HG02970 (cell line): ENCODE measurements at regions not wholly inside any gene's neighbourhood (a gene's known extent, or its start where the extent isn't known, plus 50 kb on each side); places are given as distances from the start of the nearest gene placed in this dataset.

Experiments used
- ATAC-seq: cut with Tn5 transposase; IDR thresholded peaks from one replicate; pipeline ENCODE4 v1.9.1; 2021; ENCODE audit warnings: mild to moderate bottlenecking, moderate library complexity, moderate number of reproducible peaks; ENCODE audit not compliant: unreplicated experiment, low FRiP score

DNA sequence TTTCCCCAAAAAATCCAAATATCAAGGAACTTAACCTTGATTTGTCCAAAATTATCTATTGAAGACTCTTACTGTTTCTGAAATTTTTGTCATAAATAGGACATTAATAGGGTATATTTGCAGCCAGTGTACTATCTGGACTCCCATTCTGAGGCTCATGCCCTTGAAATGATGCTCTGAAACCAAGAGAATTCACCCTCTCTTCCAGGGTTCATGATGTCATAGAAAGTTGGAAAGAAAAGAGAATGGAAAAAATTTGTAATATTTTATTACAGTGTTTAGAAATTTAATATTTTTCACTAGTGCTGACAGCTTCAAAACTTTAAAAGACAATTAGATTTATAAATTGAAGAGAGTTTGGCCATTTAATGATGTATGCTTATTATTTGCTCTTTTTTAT, 712.5 kb downstream of the MCTP2 start:
- no peak for ATAC-seq

DNA sequence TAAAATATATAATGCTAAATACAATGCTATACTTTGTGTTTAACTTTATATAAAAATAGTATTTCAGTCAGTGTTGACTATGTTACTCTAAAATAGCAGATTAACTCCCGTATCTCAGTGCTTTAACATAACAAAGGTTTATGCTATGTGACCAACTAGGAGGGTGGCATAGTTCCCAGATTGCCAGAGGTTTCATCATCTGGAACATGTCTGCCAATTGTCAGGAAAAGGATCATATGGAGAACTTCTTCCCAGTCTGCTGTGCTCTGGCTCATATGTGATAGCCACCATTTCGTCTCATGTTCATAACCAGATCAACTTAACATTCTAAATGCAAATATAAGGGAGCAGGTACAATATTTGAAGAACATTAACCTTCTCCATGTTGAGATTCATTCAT, 720.2 kb downstream of the MCTP2 start:
- ATAC-seq = no peak

DNA sequence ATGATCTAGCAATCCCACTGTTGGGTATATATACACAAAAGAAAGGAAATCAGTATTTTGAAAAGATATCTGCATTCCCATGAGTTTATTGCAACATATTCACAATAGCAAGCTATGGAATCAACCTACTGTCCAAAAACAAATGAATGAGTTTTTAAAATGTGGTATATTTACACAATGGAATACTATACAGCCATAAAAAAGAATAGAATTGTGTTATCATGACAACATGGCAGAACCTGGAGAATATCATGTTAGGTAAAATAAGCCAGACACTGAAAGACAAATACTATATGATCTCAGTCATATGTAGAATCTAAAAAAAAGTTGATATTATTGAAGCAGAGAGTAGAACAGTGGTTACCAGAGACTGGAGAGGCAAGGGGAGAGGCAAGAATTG, 732.6 kb downstream of the MCTP2 start:
- no peak for ATAC-seq

DNA sequence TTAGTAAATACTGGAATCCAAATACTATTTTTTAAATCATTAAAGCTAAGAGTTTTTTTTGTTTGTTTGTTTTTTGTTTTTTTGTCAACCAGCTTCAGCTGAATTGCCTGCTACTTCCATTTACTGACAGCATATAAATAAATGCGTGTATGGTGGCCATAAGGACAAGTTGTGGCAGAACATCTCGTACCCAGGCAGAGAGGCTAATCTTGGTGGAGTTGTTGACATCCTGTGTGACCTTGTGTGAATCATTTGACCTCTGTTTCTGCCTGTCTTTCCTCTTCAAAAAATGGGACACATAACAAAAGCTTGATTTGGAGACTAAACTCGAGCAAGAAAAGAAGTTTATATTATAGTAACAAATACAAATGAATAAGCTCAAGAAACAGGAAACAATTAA, 734.2 kb downstream of the MCTP2 start:
- ATAC-seq = no peak

DNA sequence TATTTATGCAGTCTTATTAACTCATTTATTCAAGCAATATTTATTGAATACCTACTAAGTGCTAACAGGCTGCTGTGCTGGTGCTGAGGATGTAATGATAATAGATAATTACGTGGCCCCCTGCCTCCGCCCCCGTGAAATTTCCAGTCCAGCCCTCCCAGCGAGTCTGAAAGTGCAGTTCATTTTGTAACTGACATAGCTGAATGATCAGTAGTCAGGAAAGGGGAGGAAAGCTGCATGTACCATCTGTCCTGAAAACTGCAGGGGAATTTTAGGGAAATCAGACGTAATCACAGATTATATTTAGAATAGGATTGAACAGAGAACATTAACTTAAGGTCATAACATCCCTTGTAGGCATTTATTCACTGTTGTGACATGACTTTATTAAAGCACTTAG, 736.8 kb downstream of the MCTP2 start:
- no peak for ATAC-seq

DNA sequence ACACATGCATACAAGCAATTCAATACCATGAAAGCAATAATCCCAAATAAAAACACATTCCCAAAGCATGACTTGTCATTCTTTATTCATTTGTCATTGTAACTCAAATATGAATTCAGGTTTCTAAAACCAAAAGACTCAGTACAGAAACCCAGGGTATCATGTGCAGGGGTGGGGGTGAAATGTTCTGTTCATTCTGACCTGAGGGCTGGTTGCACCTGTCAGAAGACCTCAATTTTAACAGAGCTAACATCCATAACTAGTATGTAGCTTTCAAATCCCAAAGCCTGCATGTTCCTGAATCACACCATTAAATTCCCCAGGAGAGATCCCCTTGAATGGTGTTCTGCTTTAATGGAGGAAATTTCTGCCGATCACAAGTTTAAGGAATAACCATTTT, 738.7 kb downstream of the MCTP2 start:
- no peak for ATAC-seq

DNA sequence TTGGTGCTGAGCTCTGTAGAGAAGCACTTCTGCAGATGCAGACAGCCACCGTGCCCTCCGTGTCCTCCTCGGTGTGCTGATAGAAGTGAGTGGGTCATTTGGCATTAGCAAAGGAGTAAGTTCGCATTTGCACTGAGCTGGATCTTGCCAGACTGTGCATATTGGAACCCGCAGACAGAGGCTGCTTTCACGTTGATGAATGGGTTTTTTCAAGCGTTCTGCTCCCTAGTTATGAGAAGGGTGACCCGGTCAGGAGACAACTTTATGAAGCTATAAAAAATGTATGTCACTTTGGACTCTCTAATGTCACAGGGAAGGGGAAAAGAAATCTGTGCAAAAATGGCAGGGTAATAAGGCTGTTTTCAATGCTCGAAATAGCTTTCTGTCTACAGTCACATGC, 739.4 kb downstream of the MCTP2 start:
- no peak for ATAC-seq

DNA sequence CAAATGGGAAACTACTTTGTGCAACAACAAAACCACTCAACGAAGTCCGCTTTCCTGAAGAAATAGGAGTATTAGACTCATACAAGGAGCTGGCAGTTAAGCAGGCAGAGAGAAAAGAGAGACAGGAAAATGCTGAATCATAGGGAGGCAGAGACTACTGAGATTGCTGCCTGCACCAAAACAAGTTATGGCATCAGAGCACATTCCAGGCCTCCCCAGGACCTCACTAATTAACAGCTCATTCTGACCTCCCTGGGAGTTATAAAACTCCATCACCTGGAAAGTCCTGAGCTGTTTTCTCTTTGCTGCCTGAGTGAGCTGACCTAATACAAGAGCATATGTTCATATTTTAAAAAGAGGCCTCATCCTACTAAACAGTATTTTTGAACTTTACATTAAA, 741.0 kb downstream of the MCTP2 start:
- ATAC-seq = no peak

DNA sequence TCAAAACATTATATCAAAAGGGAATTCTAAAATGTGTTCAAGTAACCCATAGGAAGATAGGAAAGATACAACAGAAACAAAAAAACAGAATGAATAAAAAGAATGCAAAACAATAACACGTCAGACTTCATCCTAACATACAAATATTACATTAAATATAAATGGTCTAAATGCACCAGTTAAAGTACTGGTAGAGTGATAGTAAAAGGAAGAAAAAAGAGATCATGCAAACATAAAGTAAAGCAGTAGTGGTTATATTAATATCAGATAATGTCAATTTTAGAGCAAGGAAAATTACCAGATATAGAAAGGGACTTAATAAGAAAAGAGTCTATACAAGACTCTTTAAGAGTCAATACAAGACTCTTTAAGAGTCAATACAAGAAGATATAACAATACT, 755.7 kb downstream of the MCTP2 start:
- no peak for ATAC-seq

DNA sequence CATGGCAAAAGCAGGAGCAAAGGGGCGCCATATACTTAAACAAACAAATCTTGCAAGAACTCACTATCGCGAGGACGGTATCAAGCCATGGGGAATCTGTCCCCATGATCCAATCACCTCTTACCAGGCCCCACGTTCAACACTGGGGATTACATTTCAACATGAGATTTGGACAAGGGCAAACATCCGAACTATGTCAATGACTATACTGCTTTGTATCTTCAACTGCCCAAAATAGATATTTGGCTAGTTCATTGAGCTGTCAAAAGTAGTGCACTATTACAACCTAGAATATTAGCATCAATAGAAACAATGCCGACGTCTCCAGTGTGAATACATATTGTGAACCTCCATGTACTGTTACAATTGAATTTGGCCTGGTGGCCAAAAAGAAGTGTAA, 760.4 kb downstream of the MCTP2 start:
- ATAC-seq = no peak

DNA sequence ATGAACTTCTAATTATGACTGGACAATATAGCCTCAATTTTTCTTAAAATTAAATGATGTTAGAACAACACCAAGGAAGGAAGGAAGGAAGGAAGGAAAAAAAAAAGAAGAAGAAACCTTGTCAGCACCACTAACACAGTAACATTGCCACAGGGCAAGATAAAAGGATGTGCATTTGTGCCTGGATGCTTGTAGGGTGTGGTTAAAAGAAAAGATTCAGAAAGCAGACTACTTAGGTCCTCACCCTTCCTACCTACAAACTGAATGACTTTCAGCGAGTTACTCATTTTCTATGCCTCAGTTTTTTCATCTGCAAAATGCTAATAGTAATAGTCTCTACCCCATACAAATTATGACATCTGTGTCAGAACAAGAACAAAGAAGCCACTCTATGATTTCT, 778.3 kb downstream of the MCTP2 start:
- no peak for ATAC-seq

DNA sequence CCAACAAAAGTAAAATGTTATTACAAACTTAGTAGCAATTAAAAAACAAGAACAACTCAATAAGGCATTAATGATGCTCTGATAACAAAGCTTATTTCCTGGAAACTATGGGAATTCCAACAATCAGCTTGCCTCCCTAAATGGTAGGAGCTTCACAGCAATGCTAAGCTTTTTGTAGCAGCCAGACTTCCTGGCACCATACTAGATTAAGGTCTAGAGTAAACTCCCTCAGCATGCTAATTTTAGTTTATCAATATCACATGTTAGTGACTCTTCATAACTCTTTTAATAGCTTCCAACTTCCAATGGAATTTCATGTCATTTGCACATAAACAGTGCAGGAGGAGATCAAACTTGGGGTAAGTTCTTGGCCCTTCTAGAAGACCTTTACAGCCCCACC, 782.0 kb downstream of the MCTP2 start:
- ATAC-seq = no peak

DNA sequence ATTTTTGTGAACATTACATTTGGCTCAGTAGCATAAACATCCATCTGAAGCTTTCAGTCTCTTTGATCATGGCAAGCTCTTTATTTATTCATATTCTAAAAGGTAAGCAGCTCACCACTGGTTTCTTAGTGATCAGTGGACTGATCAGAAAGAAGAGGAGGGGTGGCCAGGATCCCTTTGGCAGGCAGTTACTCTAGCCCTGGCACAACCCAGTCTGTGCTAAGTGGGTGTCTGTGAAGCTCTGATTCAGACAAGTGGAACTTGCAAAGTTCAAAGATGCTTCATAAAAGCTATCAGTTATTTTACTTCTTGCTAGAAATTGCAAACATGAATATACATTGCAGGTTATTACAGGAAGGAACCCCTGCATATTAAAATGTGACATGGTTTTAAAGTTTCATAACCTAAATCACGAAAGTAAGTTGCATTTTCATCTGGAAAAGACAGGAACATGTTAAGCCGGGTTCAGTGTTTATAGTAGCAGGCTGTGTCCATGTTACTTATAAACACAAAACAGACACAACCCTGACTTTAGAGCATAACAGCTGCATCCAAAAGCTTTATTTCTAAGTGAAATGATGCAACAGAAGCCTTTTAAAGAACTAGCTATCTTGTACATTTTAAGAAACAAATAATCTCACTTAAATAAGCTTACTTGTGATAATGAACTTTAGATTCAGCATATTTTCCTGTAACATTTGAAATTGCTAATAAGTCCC, 785.3 kb downstream of the MCTP2 start:
- ATAC-seq = no peak

DNA sequence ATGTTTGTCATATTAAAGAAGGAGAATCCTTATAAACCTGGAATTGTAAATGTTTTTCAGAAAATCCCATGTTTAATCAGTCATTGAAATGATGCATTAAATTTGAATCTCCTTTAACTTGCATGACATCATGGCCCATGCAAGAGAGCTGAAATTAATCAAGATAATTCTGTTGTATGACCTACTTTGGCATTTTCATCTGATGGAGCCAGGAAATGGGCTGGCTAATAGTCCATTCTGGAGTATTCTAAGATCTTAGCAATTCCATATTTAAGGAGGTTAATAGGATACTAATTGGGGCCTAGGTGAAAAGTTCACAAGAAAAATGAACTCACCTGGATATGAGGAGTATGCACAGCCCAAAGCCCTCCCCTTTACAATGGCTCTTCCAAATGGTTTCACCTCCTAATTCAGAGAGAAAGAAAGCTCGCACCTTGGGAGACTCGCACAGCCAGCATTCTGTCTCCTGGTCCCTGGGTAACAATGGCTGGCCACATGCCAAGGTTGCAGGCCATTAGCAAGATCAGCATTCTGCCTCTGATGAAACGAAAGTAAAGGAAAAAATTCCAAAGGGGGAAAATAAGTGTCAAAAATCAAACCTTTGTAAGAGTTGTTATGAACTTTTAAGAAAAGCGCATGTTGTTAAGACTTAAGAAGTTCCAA, 786.4 kb downstream of the MCTP2 start:
- no peak for ATAC-seq

DNA sequence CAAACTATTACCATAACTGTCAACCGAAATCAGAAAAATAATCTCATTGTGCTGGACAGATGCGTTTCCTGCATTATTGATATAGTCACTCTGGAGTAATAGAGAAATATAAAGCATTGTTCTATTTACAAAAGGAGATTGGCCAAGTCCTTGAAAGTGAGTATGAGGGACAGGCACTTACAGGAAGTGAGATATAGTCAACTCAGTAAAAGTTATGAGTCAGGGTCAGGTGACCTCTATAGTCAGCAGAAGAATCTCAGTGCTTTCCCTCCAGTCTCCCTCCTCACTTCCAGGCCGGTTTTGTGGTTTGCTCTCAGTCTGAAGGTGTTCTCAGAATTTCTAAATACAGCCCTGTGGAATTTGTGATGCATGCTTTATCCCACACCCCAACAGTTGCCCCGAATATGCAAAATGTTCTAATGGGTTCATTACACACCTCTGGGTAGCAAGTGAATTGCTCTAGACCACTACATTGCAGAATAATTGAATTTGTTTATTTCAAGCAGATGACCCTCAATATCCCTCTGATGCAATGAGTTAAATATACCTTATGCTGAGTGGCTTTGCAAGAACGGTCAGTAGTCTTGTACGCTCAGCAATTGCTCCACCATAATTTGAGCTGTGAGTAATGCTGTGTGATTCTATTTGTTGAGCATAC, 787.7 kb downstream of the MCTP2 start:
- no peak for ATAC-seq

DNA sequence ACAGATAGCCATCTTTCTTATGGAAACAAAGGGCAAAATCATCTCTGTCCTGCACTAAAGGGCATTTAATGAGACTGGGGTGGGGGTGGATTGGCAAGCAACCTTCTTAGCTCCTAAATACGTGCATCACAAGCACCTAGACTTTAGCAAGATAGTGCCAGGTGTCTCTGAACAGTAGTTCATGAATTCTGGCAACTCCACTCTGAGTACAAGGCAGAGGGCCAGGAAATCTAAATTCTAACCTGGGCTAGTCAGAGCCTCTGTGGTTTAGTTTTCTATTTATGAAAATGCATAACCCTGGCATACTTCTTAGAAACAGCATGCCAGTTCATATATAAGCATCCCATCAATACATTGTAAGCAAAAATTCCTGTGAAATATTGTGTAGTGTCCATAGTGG, 788.5 kb downstream of the MCTP2 start:
- ATAC-seq = no peak

DNA sequence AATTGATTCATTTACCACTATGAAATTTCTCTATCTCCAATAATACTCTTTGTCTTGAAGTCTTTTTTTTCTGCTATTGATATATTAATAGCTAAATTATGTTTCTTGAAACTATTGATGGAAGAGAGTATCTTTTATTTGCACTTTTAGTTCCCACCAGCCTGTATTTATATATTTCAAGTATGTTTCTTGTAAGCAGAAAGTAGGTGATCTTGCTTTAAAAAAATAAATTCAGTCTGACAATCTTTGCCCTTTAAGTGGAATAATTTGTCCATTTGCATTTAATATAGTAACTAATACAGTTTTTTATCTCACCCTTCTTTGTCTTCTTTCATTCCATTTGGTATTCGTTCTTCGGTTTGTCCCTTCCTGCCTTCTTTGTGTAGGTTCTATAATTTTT, 790.5 kb downstream of the MCTP2 start:
- ATAC-seq = no peak

DNA sequence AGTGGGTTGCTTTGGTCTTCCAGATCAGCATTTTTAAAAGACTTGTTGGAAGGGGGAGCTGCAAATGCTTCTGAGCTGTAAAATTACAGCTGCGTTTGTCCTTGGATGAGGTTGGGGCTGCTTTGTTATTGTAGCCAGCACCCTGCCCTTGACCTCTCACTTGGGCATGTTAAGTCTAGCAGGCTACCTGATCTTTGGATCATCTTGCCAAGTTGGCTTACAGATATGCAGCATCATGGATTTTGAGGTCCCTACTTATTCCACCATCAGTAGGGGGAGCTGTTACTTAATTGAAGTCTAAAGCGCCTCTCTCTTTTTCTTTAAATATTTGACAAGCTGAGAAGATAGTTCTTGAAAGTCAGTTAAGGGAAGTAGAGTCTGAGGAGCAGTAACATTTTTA, 793.0 kb downstream of the MCTP2 start:
- ATAC-seq = no peak

DNA sequence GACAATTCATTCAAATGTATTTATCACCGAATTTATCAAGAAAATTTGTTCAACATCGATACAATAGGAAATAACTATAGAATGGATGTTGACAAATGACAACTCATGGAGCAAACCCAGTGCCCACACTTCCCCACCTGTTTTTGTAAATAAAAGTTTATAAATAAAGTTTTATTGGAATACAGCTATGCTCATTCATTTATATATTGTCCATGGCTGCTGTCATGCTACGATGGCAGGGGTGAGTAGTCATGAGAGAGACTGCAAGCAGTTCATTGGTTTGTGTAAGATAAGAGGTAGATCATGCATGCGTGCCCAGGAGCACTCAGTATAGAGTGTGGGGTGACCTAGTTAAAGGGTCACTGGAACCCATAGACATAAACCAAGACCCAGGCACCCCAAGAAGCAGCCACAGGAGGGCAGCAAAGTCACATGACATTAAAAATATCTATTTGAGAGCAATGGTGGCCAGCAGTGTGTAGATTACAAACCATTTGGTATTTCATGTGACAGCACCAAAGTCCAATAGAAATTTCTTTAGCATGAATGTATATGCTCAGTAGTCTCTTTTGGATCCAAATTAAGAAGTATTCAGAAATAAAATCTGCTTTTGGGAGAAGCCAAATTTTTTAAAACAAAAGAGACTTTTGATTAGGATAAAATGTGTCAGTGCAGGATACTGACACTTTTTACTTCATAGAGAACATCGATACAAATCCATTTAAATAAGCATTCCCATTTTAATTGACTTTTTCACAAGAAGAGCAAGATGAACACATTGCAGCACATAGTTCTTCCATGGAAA, 794.8 kb downstream of the MCTP2 start:
- ATAC-seq = no peak

DNA sequence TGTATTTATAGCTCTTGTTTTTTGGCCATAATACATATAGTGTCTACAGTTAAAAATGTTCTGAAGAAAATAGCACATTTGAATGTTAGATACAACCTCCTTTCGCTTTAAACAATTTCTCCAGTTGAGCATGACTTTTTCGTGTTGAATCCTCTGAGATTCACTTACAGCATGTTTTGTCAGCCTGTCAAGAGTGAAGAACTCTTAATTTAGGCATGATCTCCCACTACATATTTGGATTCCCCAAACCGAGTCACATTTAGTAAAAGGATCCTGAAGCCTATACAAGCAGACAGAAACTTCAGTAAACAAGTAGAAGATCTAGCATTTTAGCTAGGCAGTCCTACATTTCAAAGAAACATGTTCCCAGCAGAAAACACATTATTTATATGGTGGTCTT, 796.6 kb downstream of the MCTP2 start:
- ATAC-seq = no peak

DNA sequence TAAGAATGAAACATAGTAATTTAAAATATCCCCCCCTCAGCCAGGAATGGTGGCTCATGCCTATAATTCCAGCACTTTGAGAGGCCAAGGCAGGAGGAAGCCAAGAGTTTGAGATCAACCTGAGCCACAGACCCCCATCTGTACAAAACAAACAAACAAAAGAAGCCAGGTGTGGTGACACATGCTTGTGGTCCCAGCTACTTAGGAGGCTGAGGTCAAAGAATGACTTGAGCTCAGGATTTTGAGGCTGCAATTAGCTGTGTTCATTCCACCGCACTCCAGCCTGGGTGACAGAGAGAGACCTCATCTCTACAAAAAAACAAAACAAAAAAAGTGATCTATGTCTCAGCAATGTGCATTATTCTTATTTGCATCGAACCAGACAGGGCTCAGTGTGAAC, 800.8 kb downstream of the MCTP2 start:
- ATAC-seq = no peak
